HG03575 (cell line): ENCODE measurements at regions not wholly inside any gene's neighbourhood (a gene's known extent, or its start where the extent isn't known, plus 50 kb on each side); places are given as distances from the start of the nearest gene placed in this dataset.

Source experiments
- ATAC-seq: cut with Tn5 transposase; IDR thresholded peaks from one replicate; pipeline ENCODE4 v1.9.1; 2021; ENCODE audit not compliant: unreplicated experiment, insufficient number of reproducible peaks, low FRiP score; ENCODE audit errors: extremely low read depth

- ATAC-seq = no peak
These were observed 107.7 kb upstream of the CDC42EP3 start for GRCh38 chr2:37779139-37779538.

- ATAC-seq = no peak
These were observed 108.4 kb upstream of the CDC42EP3 start for GRCh38 chr2:37779611-37780386.

GRCh38 chr2:37780387-37780676 lies 108.9 kb upstream of the CDC42EP3 start:
- no peak for ATAC-seq

GRCh38 chr2:37781028-37781427 lies 109.6 kb upstream of the CDC42EP3 start:
- ATAC-seq = no peak

GRCh38 chr2:37782155-37782673 lies 110.8 kb upstream of the CDC42EP3 start:
- ATAC-seq = no peak

GRCh38 chr2:37782721-37783371 lies 111.4 kb upstream of the CDC42EP3 start:
- ATAC-seq = no peak

GRCh38 chr2:37783545-37783944 lies 112.1 kb upstream of the CDC42EP3 start:
- ATAC-seq = no peak

GRCh38 chr2:37784071-37784758 lies 112.8 kb upstream of the CDC42EP3 start:
- ATAC-seq = no peak

- no peak for ATAC-seq
These were observed 113.3 kb upstream of the CDC42EP3 start for GRCh38 chr2:37784759-37785149.

GRCh38 chr2:37786191-37786698 lies 114.8 kb upstream of the CDC42EP3 start:
- no peak for ATAC-seq

- no peak for ATAC-seq
These were observed 115.4 kb upstream of the CDC42EP3 start for GRCh38 chr2:37786854-37787253.

GRCh38 chr2:37788602-37789209 lies 117.3 kb upstream of the CDC42EP3 start:
- ATAC-seq = no peak

GRCh38 chr2:37790019-37790418 lies 118.6 kb upstream of the CDC42EP3 start:
- no peak for ATAC-seq

- no peak for ATAC-seq
These were observed 119.0 kb upstream of the CDC42EP3 start for GRCh38 chr2:37790462-37790861.

- ATAC-seq = no peak
These were observed 120.9 kb upstream of the CDC42EP3 start for GRCh38 chr2:37792366-37792765.

- no peak for ATAC-seq
These were observed 121.6 kb upstream of the CDC42EP3 start for GRCh38 chr2:37793004-37793403.

GRCh38 chr2:37794717-37795116 lies 123.3 kb upstream of the CDC42EP3 start:
- ATAC-seq = no peak

- no peak for ATAC-seq
These were observed 124.0 kb upstream of the CDC42EP3 start for GRCh38 chr2:37795456-37795855.

GRCh38 chr2:37795938-37796337 lies 124.5 kb upstream of the CDC42EP3 start:
- ATAC-seq = no peak
